ENCODE measurements at regions not wholly inside any gene's neighbourhood (a gene's known extent, or its start where the extent isn't known, plus 50 kb on each side); places are given as distances from the start of the nearest gene placed in this dataset.

GRCh38 chr9:129377931-129378661 lies 200.0 kb upstream of the IER5L start:
- no peak for TF ChIP-seq EP300 (IDR thresholded peaks at IDR 0.05)
- no peak for TF ChIP-seq CTCF (IDR thresholded peaks at IDR 0.05)
